ENCODE measurements at regions not wholly inside any gene's neighbourhood (a gene's known extent, or its start where the extent isn't known, plus 50 kb on each side); places are given as distances from the start of the nearest gene placed in this dataset.

DNA sequence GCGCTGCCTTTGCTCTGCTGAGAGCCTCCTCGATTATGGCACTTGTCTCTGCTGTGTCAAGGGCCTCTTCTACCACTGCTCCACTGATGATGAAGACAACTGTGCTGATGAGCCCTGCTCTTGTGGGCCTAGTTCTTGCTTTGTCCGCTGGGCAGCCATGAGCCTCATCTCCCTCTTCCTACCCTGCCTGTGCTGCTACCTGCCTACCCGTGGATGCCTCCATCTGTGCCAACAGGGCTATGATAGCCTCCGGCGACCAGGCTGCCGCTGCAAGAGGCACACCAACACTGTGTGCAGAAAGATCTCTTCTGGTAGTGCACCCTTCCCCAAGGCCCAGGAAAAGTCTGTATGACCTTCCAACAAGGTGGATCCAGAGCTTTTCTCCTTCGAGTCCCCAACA is 106.8 kb upstream of the VAMP7 start:
- H2AFZ ChIP-seq (ENCODE audit: low read depth, low read length) = no peak overlapping the region
- in situ Hi-C loops (cut with MboI) = no loop called here
- no peaks in the 10 kb centered on the region for H3K9me3 ChIP-seq (replicated peaks; ENCODE audit: control insufficient read depth, insufficient read depth, low read depth, low read length)
- no peaks in the 10 kb centered on the region for H3K4me1 ChIP-seq (replicated peaks in 1 of 2; ENCODE audit: control insufficient read depth in 2 of 2, insufficient read depth in 2 of 2, low read length in 2 of 2)
- peaks cover 0 to 12% of the 10 kb centered on the region in 2 experiments; a peak in 2 of 5 replicates for H3K27me3 ChIP-seq (ENCODE audit: control insufficient read depth in 2 of 2, insufficient read depth in 2 of 2, low read length in 2 of 2)
- intact Hi-C loops (cut with micrococcal nuclease) = no loop called here
- no peak for DNase-seq (ENCODE audit: extremely low read depth in 1 of 4, low spot score in 3 of 4)
- POLR2A ChIA-PET = no interaction called here
- no peak overlapping the region for H3K27ac ChIP-seq (ENCODE audit: extremely low read depth, low read depth, low read length)
- no peak overlapping the region for H3K9ac ChIP-seq (ENCODE audit: insufficient read depth in 1 of 2, low read depth in 2 of 2, low read length in 2 of 2)
- no peak overlapping the region for H3K4me3 ChIP-seq
- no peaks in the 10 kb centered on the region for H4K20me1 ChIP-seq (replicated peaks; ENCODE audit: control insufficient read depth, insufficient read depth, low read length)
- no peak overlapping the region for H3K4me2 ChIP-seq (ENCODE audit: insufficient read depth, low read length)
- H3K9me1 ChIP-seq (ENCODE audit: control insufficient read depth, insufficient read depth, low read length) = no peaks in the 10 kb centered on the region
- WGBS (ENCODE audit: insufficient coverage, low coverage, missing lambda C conversion rate) = 5% methylated on average over 7 of the region's 8 CpGs
- CTCF ChIA-PET (ENCODE audit: low intra/inter-chr PET ratio) = no interaction called here
- ATAC-seq = no peak
- no peaks in the 10 kb centered on the region for H3K36me3 ChIP-seq (ENCODE audit: control insufficient read depth, insufficient read depth, low read length)
- FAIRE-seq = no peak
- no peaks in the 10 kb centered on the region for H3K79me2 ChIP-seq (ENCODE audit: control insufficient read depth, insufficient read depth, low read length)
- no TSS peak for BruUV-seq (replicated peaks)
- TF ChIP-seq ZNF707 (CRISPR knock-in tag; conservative IDR thresholded peaks at IDR 0.05) = no peak

- BruUV-seq (replicated peaks) = no TSS peak
- FAIRE-seq (no peak), ATAC-seq (no peak), DNase-seq (ENCODE audit: extremely low read depth in 1 of 4, low spot score in 3 of 4) (no peak)
- Histone ChIP-seq H2AFZ (ENCODE audit: low read depth, low read length) (peak overlapping the region; percentile 67), H4K20me1 (replicated peaks; ENCODE audit: control insufficient read depth, insufficient read depth, low read length) (no peaks in the 10 kb centered on the region), H3K36me3 (ENCODE audit: control insufficient read depth, insufficient read depth, low read length) (no peaks in the 10 kb centered on the region), H3K9me1 (ENCODE audit: control insufficient read depth, insufficient read depth, low read length) (no peaks in the 10 kb centered on the region), H3K27me3 (ENCODE audit: control insufficient read depth in 2 of 2, insufficient read depth in 2 of 2, low read length in 2 of 2) (peaks cover 0 to 4% of the 10 kb centered on the region in 2 experiments; a peak in 2 of 5 replicates), H3K9ac (ENCODE audit: insufficient read depth in 1 of 2, low read depth in 2 of 2, low read length in 2 of 2) (no peak overlapping the region), H3K4me2 (ENCODE audit: insufficient read depth, low read length) (peak overlapping the region; percentile 76), H3K79me2 (ENCODE audit: control insufficient read depth, insufficient read depth, low read length) (no peaks in the 10 kb centered on the region), H3K9me3 (replicated peaks; ENCODE audit: control insufficient read depth, insufficient read depth, low read depth, low read length) (no peaks in the 10 kb centered on the region), H3K27ac (ENCODE audit: extremely low read depth, low read depth, low read length) (no peak overlapping the region), H3K4me3 (peak overlapping the region; percentile 44), H3K4me1 (replicated peaks in 1 of 2; ENCODE audit: control insufficient read depth in 2 of 2, insufficient read depth in 2 of 2, low read length in 2 of 2) (0 out of 5 replicates have a peak, but pooled peaks cover 0 to 3% of the 10 kb centered on the region in 2 experiments)
- ChIA-PET CTCF (ENCODE audit: low intra/inter-chr PET ratio) (no interaction called here), POLR2A (no interaction called here)
- peak in 1 of 2 experiments; percentile 29; a peak in 2 of 4 replicates for TF ChIP-seq NRF1 (conservative IDR thresholded peaks at IDR 0.05 in 1 of 2, IDR thresholded peaks at IDR 0.05 in 1 of 2)
- no peak for TF ChIP-seq ZBED1 (IDR thresholded peaks at IDR 0.05)
- no peak for TF ChIP-seq HMG20B (CRISPR knock-in tag; IDR thresholded peaks at IDR 0.05)
- intact Hi-C loops (cut with micrococcal nuclease) = no loop called here
- WGBS (ENCODE audit: insufficient coverage, low coverage, missing lambda C conversion rate) = 24% methylated on average over 24 of the region's 24 CpGs
- in situ Hi-C loops (cut with MboI) = no loop called here
These were observed 113.0 kb upstream of the VAMP7 start for GRCh38 chrX:155767876-155768769.
